ENCODE measurements at regions not wholly inside any gene's neighbourhood (a gene's known extent, or its start where the extent isn't known, plus 50 kb on each side); places are given as distances from the start of the nearest gene placed in this dataset.

GRCh38 chr13:78136966-78137365 is 218.3 kb upstream of the EDNRB start:
- H3K4me3 ChIP-seq = no peak overlapping the region
- no peaks in the 10 kb centered on the region for H3K36me3 ChIP-seq
- H3K27ac ChIP-seq = no peak overlapping the region
- DNase-seq = no peak
- intact Hi-C loops (cut with DNase I; ENCODE audit: low total_unique reads) = loop anchor here (5.0 kb wide), 1 partner anchor 840 kb away; no protein-coding TSS in a partner anchor
- peaks cover 0 to 8% (median 6%) of the 10 kb centered on the region in 6 donors for H3K4me1 ChIP-seq
- H3K9me3 ChIP-seq = no peaks in the 10 kb centered on the region
- H3K27me3 ChIP-seq (replicated peaks in 1 of 7) = no peaks in the 10 kb centered on the region
- 60 to 82% (median 68%) methylated on average over 3 of the region's 3 CpGs for WGBS, 5 donors
- no peak for TF ChIP-seq POLR2AphosphoS5 (IDR thresholded peaks at IDR 0.05)
- no peak for TF ChIP-seq CTCF (IDR thresholded peaks at IDR 0.05 in 8 of 11, conservative IDR thresholded peaks at IDR 0.05 in 3 of 11)
- TF ChIP-seq POLR2A (IDR thresholded peaks at IDR 0.05) = no peak

GRCh38 chr13:78133511-78133910 is 214.9 kb upstream of the EDNRB start:
- no peak for TF ChIP-seq POLR2AphosphoS5 (IDR thresholded peaks at IDR 0.05)
- no peak for TF ChIP-seq POLR2A (IDR thresholded peaks at IDR 0.05)
- no peaks in the 10 kb centered on the region for H3K9me3 ChIP-seq
- peaks cover 0 to 4% (median 0%) of the 10 kb centered on the region in 7 donors for H3K27me3 ChIP-seq (replicated peaks in 1 of 7)
- 73 to 94% (median 85%) methylated on average over 3 of the region's 3 CpGs for WGBS, 5 donors
- H3K27ac ChIP-seq = no peak overlapping the region
- no peak overlapping the region for H3K4me3 ChIP-seq
- no peaks in the 10 kb centered on the region for H3K36me3 ChIP-seq
- H3K4me1 ChIP-seq = peaks cover 0 to 8% (median 6%) of the 10 kb centered on the region in 6 donors
- no peak for DNase-seq
- intact Hi-C loops (cut with DNase I; ENCODE audit: low total_unique reads) = no loop called here

GRCh38 chr13:78131811-78132210 is 213.2 kb upstream of the EDNRB start:
- no peaks in the 10 kb centered on the region for H3K36me3 ChIP-seq
- no peak overlapping the region for H3K4me3 ChIP-seq
- H3K27ac ChIP-seq = no peak overlapping the region
- no peak for TF ChIP-seq POLR2AphosphoS5 (IDR thresholded peaks at IDR 0.05)
- no peak for TF ChIP-seq POLR2A (IDR thresholded peaks at IDR 0.05)
- TF ChIP-seq CTCF (IDR thresholded peaks at IDR 0.05 in 8 of 11, conservative IDR thresholded peaks at IDR 0.05 in 3 of 11) = no peak
- H3K27me3 ChIP-seq (replicated peaks in 1 of 7) = peaks cover 0 to 4% (median 0%) of the 10 kb centered on the region in 7 donors
- intact Hi-C loops (cut with DNase I; ENCODE audit: low total_unique reads) = no loop called here
- H3K9me3 ChIP-seq = no peaks in the 10 kb centered on the region
- DNase-seq = no peak
- H3K4me1 ChIP-seq = no peaks in the 10 kb centered on the region

GRCh38 chr13:78131346-78131745 is 212.7 kb upstream of the EDNRB start:
- TF ChIP-seq CTCF (IDR thresholded peaks at IDR 0.05 in 8 of 11, conservative IDR thresholded peaks at IDR 0.05 in 3 of 11) (no peak), POLR2AphosphoS5 (IDR thresholded peaks at IDR 0.05) (no peak), POLR2A (IDR thresholded peaks at IDR 0.05) (no peak)
- no peaks in the 10 kb centered on the region for H3K9me3 ChIP-seq
- peaks cover 0 to 4% (median 0%) of the 10 kb centered on the region in 7 donors for H3K27me3 ChIP-seq (replicated peaks in 1 of 7)
- no peaks in the 10 kb centered on the region for H3K36me3 ChIP-seq
- no peak for DNase-seq
- H3K4me3 ChIP-seq = no peak overlapping the region
- no peak overlapping the region for H3K27ac ChIP-seq
- 47 to 78% (median 71%) methylated on average over 2 of the region's 2 CpGs for WGBS, 5 donors
- intact Hi-C loops (cut with DNase I; ENCODE audit: low total_unique reads) = no loop called here
- no peaks in the 10 kb centered on the region for H3K4me1 ChIP-seq

GRCh38 chr13:78129823-78130222 is 211.2 kb upstream of the EDNRB start:
- intact Hi-C loops (cut with DNase I; ENCODE audit: low total_unique reads) = no loop called here
- Histone ChIP-seq H3K27me3 (replicated peaks in 1 of 7) (peaks cover 0 to 4% (median 0%) of the 10 kb centered on the region in 7 donors), H3K27ac (no peak overlapping the region), H3K9me3 (no peaks in the 10 kb centered on the region), H3K4me3 (no peak overlapping the region), H3K4me1 (no peaks in the 10 kb centered on the region), H3K36me3 (no peaks in the 10 kb centered on the region)
- TF ChIP-seq POLR2A (IDR thresholded peaks at IDR 0.05) = no peak
- TF ChIP-seq POLR2AphosphoS5 (IDR thresholded peaks at IDR 0.05) = no peak
- no peak for TF ChIP-seq CTCF (IDR thresholded peaks at IDR 0.05 in 8 of 11, conservative IDR thresholded peaks at IDR 0.05 in 3 of 11)
- 73 to 88% (median 83%) methylated on average over 2 of the region's 2 CpGs for WGBS, 5 donors
- no peak for DNase-seq
